Ureter (tissue), 1 donor: ENCODE measurements at regions not wholly inside any gene's neighbourhood (a gene's known extent, or its start where the extent isn't known, plus 50 kb on each side); places are given as distances from the start of the nearest gene placed in this dataset.
A peak's percentile ranks its signal among the peaks of the same experiment; 100 is the strongest.

Experiments used
- DNase-seq: peaks from one replicate; pipeline ENCODE4 v3.0.0-alpha.2; 2020; ENCODE audit warnings: low spot score
- donor health status: DM: yes; HTN: yes; CAD: no.

- DNase-seq: no peak
Measured at GRCh38 chr2:204228169-204228886, 291.8 kb downstream of the ICOS start.

DNA sequence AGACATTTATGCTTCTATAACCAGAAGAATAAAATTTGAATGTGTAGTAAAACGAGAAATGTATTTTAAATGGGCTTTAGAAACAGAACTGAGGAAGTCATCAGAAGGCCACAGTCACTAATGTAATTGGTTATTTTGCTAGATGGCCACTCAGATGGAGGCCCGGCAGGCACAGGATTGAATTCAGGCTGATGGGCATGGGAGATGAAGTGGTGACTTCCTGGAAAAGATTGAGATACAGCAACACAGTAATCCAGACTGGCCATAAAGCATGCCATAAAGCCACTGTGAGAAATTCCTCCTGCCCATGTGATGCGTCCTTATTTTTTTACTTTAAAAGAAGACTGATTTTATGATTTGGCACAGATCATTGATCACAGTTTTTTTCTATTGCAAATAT is 297.7 kb downstream of the ICOS start:
- no peak for DNase-seq

DNA sequence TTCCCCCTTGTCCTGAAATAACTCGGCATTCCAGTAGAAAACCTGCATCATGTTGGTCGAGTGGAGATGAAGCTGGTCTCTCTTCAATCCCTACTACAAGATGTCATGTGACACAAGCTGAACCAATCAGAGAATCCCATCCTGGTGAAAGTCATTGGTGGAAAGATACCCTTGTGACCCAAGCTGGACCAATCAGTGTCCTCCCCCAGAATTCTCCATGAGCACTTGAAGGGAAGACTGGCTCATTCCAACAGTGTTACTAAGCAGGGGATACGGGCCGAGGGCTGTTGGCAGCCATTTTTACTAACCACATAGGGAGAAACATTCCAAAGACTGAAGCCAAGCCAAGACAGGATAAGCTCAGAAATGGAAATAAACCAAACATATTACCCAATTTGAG is 298.3 kb downstream of the ICOS start:
- no peak for DNase-seq

- DNase-seq: no peak
Measured at GRCh38 chr2:204237416-204237815, 300.9 kb downstream of the ICOS start.

- no peak for DNase-seq
Measured at GRCh38 chr2:204239411-204240165, 303.0 kb downstream of the ICOS start.

GRCh38 chr2:204240961-204241360 is 304.3 kb upstream of the PARD3B start:
- DNase-seq: no peak

GRCh38 chr2:204249437-204249836 is 295.8 kb upstream of the PARD3B start:
- no peak for DNase-seq

- DNase-seq: no peak
Measured at GRCh38 chr2:204250692-204251091, 294.6 kb upstream of the PARD3B start.

GRCh38 chr2:204251158-204251997 is 293.9 kb upstream of the PARD3B start:
- no peak for DNase-seq

GRCh38 chr2:204251998-204252376 is 293.3 kb upstream of the PARD3B start:
- DNase-seq: no peak

GRCh38 chr2:204255071-204255470 is 290.2 kb upstream of the PARD3B start:
- no peak for DNase-seq

DNA sequence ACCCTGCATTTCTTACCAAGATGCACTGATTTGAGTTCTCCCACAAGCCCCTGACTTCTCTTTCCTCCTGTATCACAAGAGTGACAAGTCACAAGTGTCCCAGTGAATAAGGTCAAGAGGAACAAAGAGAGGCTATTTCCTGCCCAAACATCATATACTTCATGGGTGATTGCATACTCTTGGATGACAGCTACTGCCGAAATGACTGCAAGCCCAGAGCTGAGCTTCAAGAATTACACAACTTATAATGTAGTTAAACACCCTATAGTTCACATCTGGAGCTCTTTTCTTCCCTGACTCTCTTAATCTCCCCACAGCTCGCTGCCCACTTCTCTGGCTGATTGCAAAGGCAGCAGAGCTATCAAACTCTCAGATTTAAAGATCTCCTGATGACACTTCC is 289.7 kb upstream of the PARD3B start:
- DNase-seq: no peak

GRCh38 chr2:204257781-204258180 is 287.5 kb upstream of the PARD3B start:
- no peak for DNase-seq

DNA sequence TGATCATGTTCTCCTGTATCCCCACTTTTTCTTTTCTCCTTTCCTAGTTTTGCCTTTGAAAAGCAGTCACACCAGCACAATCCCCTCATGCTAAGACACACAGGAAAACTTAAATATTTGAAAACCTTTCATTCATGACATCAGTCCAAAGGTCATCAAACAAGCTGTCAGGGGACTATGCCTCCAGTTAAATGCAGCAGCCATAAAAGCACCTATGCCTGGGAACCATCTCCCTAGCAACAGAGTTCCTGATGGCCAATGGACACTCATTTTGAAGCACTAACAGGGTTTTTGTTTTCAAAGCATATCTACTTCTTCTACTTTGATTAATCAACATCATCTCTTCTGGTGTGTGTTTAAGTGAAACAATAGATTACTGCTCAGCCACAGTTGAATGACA is 286.4 kb upstream of the PARD3B start:
- no peak for DNase-seq

DNA sequence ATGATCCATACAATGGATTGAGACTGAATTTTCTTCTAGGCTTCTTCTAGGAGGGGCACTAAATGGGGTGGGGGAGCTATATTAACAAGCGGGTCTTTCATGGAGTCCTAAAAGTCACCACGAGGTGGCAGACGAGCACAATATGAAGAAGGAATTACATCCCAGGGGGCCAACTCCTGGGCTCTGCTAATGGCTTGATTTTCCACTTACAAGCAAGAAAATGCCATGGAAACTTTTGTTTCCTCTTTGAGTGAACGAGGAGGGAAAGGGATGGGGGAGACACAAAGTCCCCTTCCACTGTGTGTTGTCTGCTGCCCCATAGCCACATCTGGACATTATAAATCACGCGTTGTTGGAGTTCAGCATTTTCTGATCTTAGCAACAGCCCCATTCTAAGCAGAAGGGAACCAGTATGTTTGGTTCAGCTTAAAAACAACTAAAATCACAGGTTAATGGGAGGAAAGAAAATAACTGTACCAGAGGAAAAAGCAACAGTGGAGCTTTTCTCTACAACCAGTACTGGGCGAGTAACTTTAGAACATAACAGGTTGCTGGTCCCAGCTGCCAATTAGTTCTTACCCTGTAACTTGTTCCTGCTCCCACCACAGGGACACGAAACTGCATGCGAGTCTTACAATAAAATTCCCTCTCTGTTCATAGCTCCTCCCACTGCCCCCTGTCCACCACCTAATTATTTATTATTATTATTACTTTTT is 285.0 kb upstream of the PARD3B start:
- peak; percentile 54 for DNase-seq

GRCh38 chr2:204260901-204261300 is 284.4 kb upstream of the PARD3B start:
- no peak for DNase-seq

DNA sequence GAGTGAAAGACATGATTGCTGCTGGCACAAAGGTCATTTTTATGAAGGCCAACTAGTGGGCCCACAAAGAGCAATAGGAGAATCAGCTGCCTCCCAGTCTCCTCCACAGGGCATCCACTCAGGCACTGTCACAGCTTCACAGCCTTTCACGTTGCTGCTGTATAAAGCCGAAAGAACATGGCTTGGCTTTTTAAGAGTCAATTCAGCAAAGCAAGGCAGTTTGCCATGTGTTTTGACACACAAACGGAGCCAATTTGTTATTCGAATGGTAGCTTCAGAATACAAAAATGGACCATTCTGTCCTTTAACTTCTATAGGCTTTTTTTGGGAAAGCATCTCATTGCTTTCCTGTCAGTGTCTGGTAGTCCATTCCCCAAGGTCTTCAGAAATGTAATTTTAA is 283.4 kb upstream of the PARD3B start:
- DNase-seq: no peak

- no peak for DNase-seq
Measured at GRCh38 chr2:204264085-204264553, 281.2 kb upstream of the PARD3B start.

- DNase-seq: no peak
Measured at GRCh38 chr2:204264621-204265140, 280.6 kb upstream of the PARD3B start.

GRCh38 chr2:204265681-204266181 is 279.5 kb upstream of the PARD3B start:
- DNase-seq: no peak

- DNase-seq: no peak
Measured at GRCh38 chr2:204268458-204268857, 276.8 kb upstream of the PARD3B start.
